Calu3 (cell line): ENCODE measurements at regions not wholly inside any gene's neighbourhood (a gene's known extent, or its start where the extent isn't known, plus 50 kb on each side); places are given as distances from the start of the nearest gene placed in this dataset.

Experiments
- BruUV-seq: library from RNA; stranded (reverse); fragments of 400-500 nt; replicated peaks from 2 replicates; lab custom pipeline; 2021; lab: Mats Ljungman, UMichigan
- CTCF ChIA-PET: fragments of 300-600 bp; sonication (Branson Sonifier 250); formaldehyde crosslinking; loops from one replicate; lab custom pipeline; 2022; ENCODE audit warnings: antibody characterized with exemption; lab: Charles Lee
- DNase-seq: peaks from one replicate; pipeline ENCODE4 v3.0.0; 2022
- H3K27ac Mint-ChIP-seq: one replicate; pipeline ENCODE4 v1.8.0; 2022; ENCODE audit warnings: mixed read lengths; ENCODE audit not compliant: unreplicated experiment
- H3K27me3 Mint-ChIP-seq: one replicate; pipeline ENCODE4 v1.8.0; 2022; ENCODE audit warnings: mixed read lengths; ENCODE audit not compliant: unreplicated experiment
- H3K36me3 Mint-ChIP-seq: one replicate; pipeline ENCODE4 v1.8.0; 2022; ENCODE audit warnings: mild to moderate bottlenecking, moderate library complexity, mixed read lengths; ENCODE audit not compliant: insufficient read depth, unreplicated experiment
- H3K4me1 Mint-ChIP-seq: one replicate; pipeline ENCODE4 v1.8.0; 2022; ENCODE audit warnings: mild to moderate bottlenecking, low read depth, mixed read lengths; ENCODE audit not compliant: unreplicated experiment
- H3K4me3 Mint-ChIP-seq: one replicate; pipeline ENCODE4 v1.8.0; 2022; ENCODE audit warnings: mild to moderate bottlenecking, low read depth, moderate library complexity, mixed read lengths; ENCODE audit not compliant: unreplicated experiment
- H3K9me3 Mint-ChIP-seq: one replicate; pipeline ENCODE4 v1.8.0; 2022; ENCODE audit warnings: low read depth, mixed read lengths; ENCODE audit not compliant: unreplicated experiment
- CTCF ChIP-seq: fragments of 200-600 bp; IDR thresholded peaks from one replicate; pipeline ENCODE4 v1.8.0; 2022; ENCODE audit warnings: antibody characterized with exemption; ENCODE audit not compliant: unreplicated experiment
- intact Hi-C: fragments of 100-400 bp; cut with micrococcal nuclease; formaldehyde crosslinking; loops from one replicate; pipeline ENCODE4 v1.10.0; 2022; ENCODE audit not compliant: unreplicated experiment

GRCh38 chr19:31113293-31113692 is 235.9 kb downstream of the TSHZ3 start:
- H3K4me3 Mint-ChIP-seq, result no peak overlapping the region
- H3K4me1 Mint-ChIP-seq, result no peaks in the 10 kb centered on the region
- BruUV-seq, result no TSS peak
- DNase-seq, result no peak
- H3K9me3 Mint-ChIP-seq, result peaks cover 18% of the 10 kb centered on the region
- no peaks in the 10 kb centered on the region for H3K27me3 Mint-ChIP-seq
- CTCF ChIA-PET, result no interaction called here
- no peak overlapping the region for H3K27ac Mint-ChIP-seq
- no peak for TF ChIP-seq CTCF
- no peaks in the 10 kb centered on the region for H3K36me3 Mint-ChIP-seq
- intact Hi-C loops, result no loop called here

- BruUV-seq, result no TSS peak
- Mint-ChIP-seq H3K9me3 (peaks cover 18% of the 10 kb centered on the region), H3K36me3 (no peaks in the 10 kb centered on the region), H3K27me3 (no peaks in the 10 kb centered on the region), H3K4me3 (no peak overlapping the region), H3K27ac (no peak overlapping the region), H3K4me1 (no peaks in the 10 kb centered on the region)
- CTCF ChIA-PET, result no interaction called here
- no peak for TF ChIP-seq CTCF
- intact Hi-C loops, result no loop called here
- DNase-seq, result no peak
Observed at GRCh38 chr19:31112158-31112557, 237.1 kb downstream of the TSHZ3 start.

- no peak overlapping the region for H3K4me3 Mint-ChIP-seq
- TF ChIP-seq CTCF, result no peak
- BruUV-seq, result no TSS peak
- no peaks in the 10 kb centered on the region for H3K4me1 Mint-ChIP-seq
- H3K27ac Mint-ChIP-seq, result no peak overlapping the region
- DNase-seq, result no peak
- H3K9me3 Mint-ChIP-seq, result peaks cover 15% of the 10 kb centered on the region
- H3K27me3 Mint-ChIP-seq, result no peaks in the 10 kb centered on the region
- intact Hi-C loops, result no loop called here
- H3K36me3 Mint-ChIP-seq, result no peaks in the 10 kb centered on the region
- CTCF ChIA-PET, result no interaction called here
Observed at GRCh38 chr19:31111741-31112140, 237.5 kb downstream of the TSHZ3 start.

- Mint-ChIP-seq H3K27ac (no peak overlapping the region), H3K27me3 (no peaks in the 10 kb centered on the region), H3K4me3 (no peak overlapping the region), H3K9me3 (peaks cover 16% of the 10 kb centered on the region), H3K36me3 (no peaks in the 10 kb centered on the region), H3K4me1 (no peaks in the 10 kb centered on the region)
- DNase-seq, result no peak
- BruUV-seq, result no TSS peak
- intact Hi-C loops, result no loop called here
- CTCF ChIA-PET, result interaction anchor here (0.6 kb wide), 1 partner anchor 13 kb away, joined by 3 read pairs; no protein-coding TSS in a partner anchor
- no peak for TF ChIP-seq CTCF
Observed at GRCh38 chr19:31110336-31110735, 238.9 kb downstream of the TSHZ3 start.
